ENCODE measurements at regions not wholly inside any gene's neighbourhood (a gene's known extent, or its start where the extent isn't known, plus 50 kb on each side); places are given as distances from the start of the nearest gene placed in this dataset.

- Histone ChIP-seq H3K36me3 (ENCODE audit: insufficient read depth, low read length, poor library complexity, severe bottlenecking) (no peaks in the 10 kb centered on the region), H3K4me1 (ENCODE audit: insufficient read depth, low read length, poor library complexity, severe bottlenecking) (no peaks in the 10 kb centered on the region), H3K27ac (ENCODE audit: low read depth, low read length, poor library complexity, severe bottlenecking) (no peak overlapping the region), H3K9me3 (ENCODE audit: low read depth, low read length, poor library complexity, severe bottlenecking) (peaks cover 31% of the 10 kb centered on the region), H3K27me3 (replicated peaks; ENCODE audit: insufficient read depth, low read depth, low read length, poor library complexity) (no peaks in the 10 kb centered on the region), H3K4me3 (ENCODE audit: low read depth, low read length, poor library complexity, severe bottlenecking) (no peak overlapping the region)
- POLR2A ChIA-PET (ENCODE audit: low non-redundant PET), result no interaction called here
- CTCF ChIA-PET, result no interaction called here
- no TSS peak for BruUV-seq (replicated peaks)
- TF ChIP-seq CTCF (conservative IDR thresholded peaks at IDR 0.05; ENCODE audit: low read depth, low read length) (no peak), EZH2 (IDR thresholded peaks at IDR 0.05; ENCODE audit: borderline replicate concordance, low read depth, low read length, poor library complexity, severe bottlenecking) (no peak)
- no peak for DNase-seq (ENCODE audit: low spot score)
- intact Hi-C loops (cut with micrococcal nuclease; ENCODE audit: unreplicated experiment), result no loop called here
Measured at GRCh38 chr4:43564591-43564990, 672.1 kb downstream of the GRXCR1 start.

- H3K4me1 ChIP-seq (ENCODE audit: insufficient read depth, low read length, poor library complexity, severe bottlenecking), result no peaks in the 10 kb centered on the region
- BruUV-seq (replicated peaks), result no TSS peak
- H3K36me3 ChIP-seq (ENCODE audit: insufficient read depth, low read length, poor library complexity, severe bottlenecking), result no peaks in the 10 kb centered on the region
- POLR2A ChIA-PET (ENCODE audit: low non-redundant PET), result no interaction called here
- no peak overlapping the region for H3K4me3 ChIP-seq (ENCODE audit: low read depth, low read length, poor library complexity, severe bottlenecking)
- H3K27me3 ChIP-seq (replicated peaks; ENCODE audit: insufficient read depth, low read depth, low read length, poor library complexity), result no peaks in the 10 kb centered on the region
- H3K9me3 ChIP-seq (ENCODE audit: low read depth, low read length, poor library complexity, severe bottlenecking), result peaks cover 38% of the 10 kb centered on the region
- no peak overlapping the region for H3K27ac ChIP-seq (ENCODE audit: low read depth, low read length, poor library complexity, severe bottlenecking)
- CTCF ChIA-PET, result no interaction called here
- TF ChIP-seq EZH2 (IDR thresholded peaks at IDR 0.05; ENCODE audit: borderline replicate concordance, low read depth, low read length, poor library complexity, severe bottlenecking) (no peak), CTCF (conservative IDR thresholded peaks at IDR 0.05; ENCODE audit: low read depth, low read length) (no peak)
- no peak for DNase-seq (ENCODE audit: low spot score)
- intact Hi-C loops (cut with micrococcal nuclease; ENCODE audit: unreplicated experiment), result no loop called here
Measured at GRCh38 chr4:43567644-43568043, 675.1 kb downstream of the GRXCR1 start.

GRCh38 chr4:43586813-43587212, 694.3 kb downstream of the GRXCR1 start:
- no peak for DNase-seq (ENCODE audit: low spot score)
- TF ChIP-seq CTCF (conservative IDR thresholded peaks at IDR 0.05; ENCODE audit: low read depth, low read length), result no peak
- ChIA-PET POLR2A (ENCODE audit: low non-redundant PET) (no interaction called here), CTCF (no interaction called here)
- no peak overlapping the region for H3K27ac ChIP-seq (ENCODE audit: low read depth, low read length, poor library complexity, severe bottlenecking)
- H3K27me3 ChIP-seq (replicated peaks; ENCODE audit: insufficient read depth, low read depth, low read length, poor library complexity), result no peaks in the 10 kb centered on the region
- no peaks in the 10 kb centered on the region for H3K36me3 ChIP-seq (ENCODE audit: insufficient read depth, low read length, poor library complexity, severe bottlenecking)
- no peaks in the 10 kb centered on the region for H3K4me1 ChIP-seq (ENCODE audit: insufficient read depth, low read length, poor library complexity, severe bottlenecking)
- peaks cover 27% of the 10 kb centered on the region for H3K9me3 ChIP-seq (ENCODE audit: low read depth, low read length, poor library complexity, severe bottlenecking)
- intact Hi-C loops (cut with micrococcal nuclease; ENCODE audit: unreplicated experiment), result no loop called here
- no peak overlapping the region for H3K4me3 ChIP-seq (ENCODE audit: low read depth, low read length, poor library complexity, severe bottlenecking)
- no TSS peak for BruUV-seq (replicated peaks)
